ENCODE measurements at regions not wholly inside any gene's neighbourhood (a gene's known extent, or its start where the extent isn't known, plus 50 kb on each side); places are given as distances from the start of the nearest gene placed in this dataset.

DNA sequence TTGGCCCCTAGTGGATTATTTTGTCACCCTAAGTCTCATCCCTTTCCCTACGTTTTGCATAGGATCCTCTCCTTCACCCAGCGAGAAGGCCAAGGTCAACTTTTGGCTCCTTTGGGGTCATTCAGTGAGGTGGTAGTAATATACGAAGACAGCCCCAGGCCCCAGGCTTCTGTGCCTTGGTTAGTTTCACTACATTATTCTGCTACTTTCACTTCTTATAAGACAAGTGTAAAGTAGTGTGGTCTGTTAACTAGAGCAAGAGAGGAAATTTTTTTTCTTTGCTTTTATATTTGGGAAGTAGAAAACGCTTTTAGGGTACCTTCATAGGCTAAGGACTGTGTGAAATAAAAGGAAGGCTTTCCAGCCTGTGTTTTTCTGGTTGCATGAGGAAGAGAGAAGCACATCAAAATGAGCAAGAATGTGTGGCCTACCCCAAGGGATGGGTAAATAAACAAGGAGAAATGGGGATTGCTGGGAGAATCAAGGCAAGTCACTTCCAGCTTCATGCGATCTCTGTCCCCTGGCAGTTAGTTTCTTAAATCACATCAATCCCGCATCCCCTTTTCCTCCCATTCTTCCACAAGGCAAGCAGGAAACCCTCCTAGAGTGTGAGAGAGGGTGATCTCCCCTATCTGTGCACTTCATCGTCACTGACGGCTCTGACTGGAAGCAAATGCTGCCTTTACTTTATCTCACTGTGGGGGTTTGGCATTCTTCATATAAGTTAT is 677.0 kb upstream of the WWC1 start:
- no peaks in the 10 kb centered on the region for H3K27me3 ChIP-seq (ENCODE audit: low read length)
- no peaks in the 10 kb centered on the region for H3K9me2 ChIP-seq (replicated peaks; ENCODE audit: insufficient read depth, low read length)
- H2AFZ ChIP-seq (ENCODE audit: low read depth, low read length, severe bottlenecking), result no peak overlapping the region
- H4K20me1 ChIP-seq (ENCODE audit: low read depth, low read length), result no peaks in the 10 kb centered on the region
- no peaks in the 10 kb centered on the region for H3K79me2 ChIP-seq (ENCODE audit: insufficient read depth, low read length)
- H3K9ac ChIP-seq (ENCODE audit: low read length), result no peak overlapping the region
- H3F3A ChIP-seq (ENCODE audit: insufficient read depth), result no peaks in the 10 kb centered on the region
- no peak for TF ChIP-seq EZH2phosphoT487 (conservative IDR thresholded peaks at IDR 0.05; ENCODE audit: low read length)
- TF ChIP-seq, protein P1, sequence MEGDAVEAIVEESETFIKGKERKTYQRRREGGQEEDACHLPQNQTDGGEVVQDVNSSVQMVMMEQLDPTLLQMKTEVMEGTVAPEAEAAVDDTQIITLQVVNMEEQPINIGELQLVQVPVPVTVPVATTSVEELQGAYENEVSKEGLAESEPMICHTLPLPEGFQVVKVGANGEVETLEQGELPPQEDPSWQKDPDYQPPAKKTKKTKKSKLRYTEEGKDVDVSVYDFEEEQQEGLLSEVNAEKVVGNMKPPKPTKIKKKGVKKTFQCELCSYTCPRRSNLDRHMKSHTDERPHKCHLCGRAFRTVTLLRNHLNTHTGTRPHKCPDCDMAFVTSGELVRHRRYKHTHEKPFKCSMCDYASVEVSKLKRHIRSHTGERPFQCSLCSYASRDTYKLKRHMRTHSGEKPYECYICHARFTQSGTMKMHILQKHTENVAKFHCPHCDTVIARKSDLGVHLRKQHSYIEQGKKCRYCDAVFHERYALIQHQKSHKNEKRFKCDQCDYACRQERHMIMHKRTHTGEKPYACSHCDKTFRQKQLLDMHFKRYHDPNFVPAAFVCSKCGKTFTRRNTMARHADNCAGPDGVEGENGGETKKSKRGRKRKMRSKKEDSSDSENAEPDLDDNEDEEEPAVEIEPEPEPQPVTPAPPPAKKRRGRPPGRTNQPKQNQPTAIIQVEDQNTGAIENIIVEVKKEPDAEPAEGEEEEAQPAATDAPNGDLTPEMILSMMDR (IDR thresholded peaks at IDR 0.05; ENCODE audit: insufficient read depth, low read length, poor library complexity, severe bottlenecking), result no peak
- no peak overlapping the region for H3K4me3 ChIP-seq (ENCODE audit: insufficient read depth, low read length, poor library complexity, severe bottlenecking)
- no peaks in the 10 kb centered on the region for H3K9me3 ChIP-seq (ENCODE audit: insufficient read depth, low read length)
- no peak overlapping the region for H3K27ac ChIP-seq (ENCODE audit: low read depth, low read length)
- H3K36me3 ChIP-seq (ENCODE audit: low read length), result no peaks in the 10 kb centered on the region
- H3K4me2 ChIP-seq (ENCODE audit: low read depth, low read length, poor library complexity, severe bottlenecking), result no peak overlapping the region

GRCh38 chr5:167616043-167616890 is 675.2 kb upstream of the WWC1 start:
- no peaks in the 10 kb centered on the region for H3K9me3 ChIP-seq (ENCODE audit: insufficient read depth, low read length)
- H2AFZ ChIP-seq (ENCODE audit: low read depth, low read length, severe bottlenecking), result no peak overlapping the region
- H3K4me3 ChIP-seq (ENCODE audit: insufficient read depth, low read length, poor library complexity, severe bottlenecking), result no peak overlapping the region
- H3K9ac ChIP-seq (ENCODE audit: low read length), result no peak overlapping the region
- no peak overlapping the region for H3K4me2 ChIP-seq (ENCODE audit: low read depth, low read length, poor library complexity, severe bottlenecking)
- H3K9me2 ChIP-seq (replicated peaks; ENCODE audit: insufficient read depth, low read length), result no peaks in the 10 kb centered on the region
- no peaks in the 10 kb centered on the region for H3F3A ChIP-seq (ENCODE audit: insufficient read depth)
- no peaks in the 10 kb centered on the region for H3K27me3 ChIP-seq (ENCODE audit: low read length)
- TF ChIP-seq EZH2phosphoT487 (conservative IDR thresholded peaks at IDR 0.05; ENCODE audit: low read length), result no peak
- TF ChIP-seq, protein P1 (IDR thresholded peaks at IDR 0.05; ENCODE audit: insufficient read depth, low read length, poor library complexity, severe bottlenecking), result no peak
- H4K20me1 ChIP-seq (ENCODE audit: low read depth, low read length), result no peaks in the 10 kb centered on the region
- no peaks in the 10 kb centered on the region for H3K79me2 ChIP-seq (ENCODE audit: insufficient read depth, low read length)
- no peak overlapping the region for H3K27ac ChIP-seq (ENCODE audit: low read depth, low read length)
- no peaks in the 10 kb centered on the region for H3K36me3 ChIP-seq (ENCODE audit: low read length)

- H3K4me3 ChIP-seq (ENCODE audit: insufficient read depth, low read length, poor library complexity, severe bottlenecking), result no peak overlapping the region
- no peaks in the 10 kb centered on the region for H4K20me1 ChIP-seq (ENCODE audit: low read depth, low read length)
These were observed 668.1 kb upstream of the WWC1 start for GRCh38 chr5:167623354-167623753.

More at GRCh38 chr5:167623354-167623753, 668.1 kb upstream of the WWC1 start:
- Histone ChIP-seq H3K79me2 (ENCODE audit: insufficient read depth, low read length) (no peaks in the 10 kb centered on the region), H3K9ac (ENCODE audit: low read length) (no peak overlapping the region), H3K9me3 (ENCODE audit: insufficient read depth, low read length) (no peaks in the 10 kb centered on the region), H3F3A (ENCODE audit: insufficient read depth) (no peaks in the 10 kb centered on the region), H2AFZ (ENCODE audit: low read depth, low read length, severe bottlenecking) (no peak overlapping the region), H3K9me2 (replicated peaks; ENCODE audit: insufficient read depth, low read length) (no peaks in the 10 kb centered on the region), H3K27me3 (ENCODE audit: low read length) (no peaks in the 10 kb centered on the region), H3K27ac (ENCODE audit: low read depth, low read length) (no peak overlapping the region), H3K36me3 (ENCODE audit: low read length) (no peaks in the 10 kb centered on the region), H3K4me2 (ENCODE audit: low read depth, low read length, poor library complexity, severe bottlenecking) (no peak overlapping the region)
- TF ChIP-seq EZH2phosphoT487 (conservative IDR thresholded peaks at IDR 0.05; ENCODE audit: low read length), result no peak
- TF ChIP-seq, protein P1 (IDR thresholded peaks at IDR 0.05; ENCODE audit: insufficient read depth, low read length, poor library complexity, severe bottlenecking), result no peak

Data from SU-DHL-6 (cell line).